ENCODE measurements at regions not wholly inside any gene's neighbourhood (a gene's known extent, or its start where the extent isn't known, plus 50 kb on each side); places are given as distances from the start of the nearest gene placed in this dataset.

GRCh38 chr1:47551971-47552528 is 114.2 kb downstream of the FOXD2 start:
- DNase-seq (ENCODE audit: extremely low read depth, low read depth, low spot score) = no peak

GRCh38 chr1:47554082-47554481 is 116.2 kb downstream of the FOXD2 start:
- no peak for DNase-seq (ENCODE audit: extremely low read depth, low read depth, low spot score)

GRCh38 chr1:47554901-47555300 is 117.1 kb downstream of the FOXD2 start:
- no peak for DNase-seq (ENCODE audit: extremely low read depth, low read depth, low spot score)

- DNase-seq (ENCODE audit: extremely low read depth, low read depth, low spot score) = no peak
Measured at GRCh38 chr1:47555306-47555705, 117.5 kb downstream of the FOXD2 start.

- DNase-seq (ENCODE audit: extremely low read depth, low read depth, low spot score) = no peak
Measured at GRCh38 chr1:47555841-47556560, 118.2 kb downstream of the FOXD2 start.

- no peak for DNase-seq (ENCODE audit: extremely low read depth, low read depth, low spot score)
Measured at GRCh38 chr1:47557066-47557465, 119.2 kb downstream of the FOXD2 start.

- DNase-seq (ENCODE audit: extremely low read depth, low read depth, low spot score) = no peak
Measured at GRCh38 chr1:47558601-47559593, 121.1 kb downstream of the FOXD2 start.

GRCh38 chr1:47559944-47560695 is 122.3 kb downstream of the FOXD2 start:
- no peak for DNase-seq (ENCODE audit: extremely low read depth, low read depth, low spot score)

GRCh38 chr1:47561523-47562007 is 123.7 kb downstream of the FOXD2 start:
- no peak for DNase-seq (ENCODE audit: extremely low read depth, low read depth, low spot score)

GRCh38 chr1:47562147-47562546 is 124.3 kb downstream of the FOXD2 start:
- no peak for DNase-seq (ENCODE audit: extremely low read depth, low read depth, low spot score)

GRCh38 chr1:47562799-47563198 is 125.0 kb downstream of the FOXD2 start:
- no peak for DNase-seq (ENCODE audit: extremely low read depth, low read depth, low spot score)

GRCh38 chr1:47563201-47563600 is 125.4 kb downstream of the FOXD2 start:
- DNase-seq (ENCODE audit: extremely low read depth, low read depth, low spot score) = no peak

GRCh38 chr1:47564570-47564969 is 126.7 kb downstream of the FOXD2 start:
- no peak for DNase-seq (ENCODE audit: extremely low read depth, low read depth, low spot score)

- DNase-seq (ENCODE audit: extremely low read depth, low read depth, low spot score) = no peak
Measured at GRCh38 chr1:47565092-47565491, 127.2 kb downstream of the FOXD2 start.

- no peak for DNase-seq (ENCODE audit: extremely low read depth, low read depth, low spot score)
Measured at GRCh38 chr1:47565676-47566075, 127.8 kb downstream of the FOXD2 start.

GRCh38 chr1:47568763-47569162 is 130.9 kb downstream of the FOXD2 start:
- DNase-seq (ENCODE audit: extremely low read depth, low read depth, low spot score) = no peak

- DNase-seq (ENCODE audit: extremely low read depth, low read depth, low spot score) = no peak
Measured at GRCh38 chr1:47569261-47569660, 131.4 kb downstream of the FOXD2 start.

GRCh38 chr1:47569681-47570470 is 132.0 kb downstream of the FOXD2 start:
- DNase-seq (ENCODE audit: extremely low read depth, low read depth, low spot score) = peak; percentile 63

GRCh38 chr1:47571161-47571560 is 133.3 kb downstream of the FOXD2 start:
- no peak for DNase-seq (ENCODE audit: extremely low read depth, low read depth, low spot score)

GRCh38 chr1:47571952-47572351 is 134.1 kb downstream of the FOXD2 start:
- no peak for DNase-seq (ENCODE audit: extremely low read depth, low read depth, low spot score)
